Body of pancreas (tissue), 4 donors: ENCODE measurements at regions not wholly inside any gene's neighbourhood (a gene's known extent, or its start where the extent isn't known, plus 50 kb on each side); places are given as distances from the start of the nearest gene placed in this dataset.

Source experiments
- ATAC-seq: fragments of 150-250 bp; one replicate; pipeline ENCODE4 v1.9.1; 2016
- DNase-seq, 4 donors: peaks; one replicate each; pipeline ENCODE4 v3.0.0-alpha.2; 2019
- H3K27ac ChIP-seq, 4 donors: fragments of 200-600 bp; sonication (generic); 1 replicate in 3 of 4; 2 replicates in 1 of 4; pipeline versions ENCODE4 v1.5.1 to v1.6.1; 2016 to 2019; ENCODE audit warnings: mild to moderate bottlenecking in 1 of 4, mixed read lengths in 1 of 4, moderate library complexity in 1 of 4
- H3K27me3 ChIP-seq, 2 donors: fragments of 200-600 bp; sonication (generic); one replicate each; pipeline ENCODE4 v1.6.0; 2016; ENCODE audit warnings: mild to moderate bottlenecking in 1 of 2
- H3K36me3 ChIP-seq, 2 donors: fragments of 200-600 bp; sonication (generic); replicated peaks in 1 of 2; 2 replicates each; pipeline ENCODE4 v1.5.1; 2016; ENCODE audit warnings: low read depth in 2 of 2; ENCODE audit not compliant: insufficient read depth in 1 of 2
- H3K4me1 ChIP-seq: fragments of 200-600 bp; sonication (generic); one replicate; pipeline ENCODE4 v1.6.0; 2016
- H3K4me3 ChIP-seq, 2 donors: fragments of 200-600 bp; sonication (generic); 1 replicate in 1 of 2; 2 replicates in 1 of 2; pipeline ENCODE4 v1.5.1; 2016 to 2019
- H3K9me3 ChIP-seq, 3 donors: fragments of 200-600 bp; sonication (generic); 1 replicate in 2 of 3; 2 replicates in 1 of 3; pipeline ENCODE4 v1.5.1; 2016
- POLR2A ChIP-seq, 3 donors: fragments of 450-650 bp; IDR thresholded peaks; one replicate each; pipeline ENCODE4 v1.6.1; 2016; ENCODE audit warnings: antibody characterized with exemption in 3 of 3, mild to moderate bottlenecking in 2 of 3
- WGBS, 2 donors: methylation state at CpG; one replicate each; pipeline ENCODE4 v1.1.5; 2017; 5-methylcytosine and 5-hydroxymethylcytosine counted together
- intact Hi-C: fragments of 100-400 bp; cut with DNase I; formaldehyde crosslinking; loops from one replicate; pipeline ENCODE4 v1.15.1; 2023
- TF ChIP-seq, protein P1 (sequence below), 7 experiments: fragments of 450-650 bp in 4 of 7; fragments of 200-600 bp in 3 of 7; sonication (generic) in 3 of 7; IDR thresholded peaks; one replicate each; pipeline ENCODE4 v1.5.1; 2016 to 2019; ENCODE audit warnings: antibody characterized with exemption in 7 of 7

DNA sequence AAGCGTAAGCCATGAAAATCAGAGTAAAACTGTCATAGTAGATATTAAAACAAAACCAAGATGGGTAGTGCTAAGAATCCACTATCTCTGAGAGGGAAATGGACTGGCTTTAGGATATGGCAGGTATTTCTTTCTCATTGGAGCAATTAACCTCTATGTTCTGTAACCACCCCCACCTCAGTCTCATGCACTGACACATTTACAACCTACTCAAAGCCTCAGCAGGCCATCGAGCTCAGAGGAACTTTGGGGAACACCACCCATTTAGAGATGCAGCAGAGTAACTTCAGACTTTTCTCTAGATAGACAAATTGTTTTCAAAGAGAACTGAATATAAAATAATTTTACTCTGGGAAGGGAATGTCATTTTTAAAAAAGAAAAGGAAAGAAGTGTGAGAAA lies 615.8 kb upstream of the ZFHX3 start:
- ATAC-seq: no peak

DNA sequence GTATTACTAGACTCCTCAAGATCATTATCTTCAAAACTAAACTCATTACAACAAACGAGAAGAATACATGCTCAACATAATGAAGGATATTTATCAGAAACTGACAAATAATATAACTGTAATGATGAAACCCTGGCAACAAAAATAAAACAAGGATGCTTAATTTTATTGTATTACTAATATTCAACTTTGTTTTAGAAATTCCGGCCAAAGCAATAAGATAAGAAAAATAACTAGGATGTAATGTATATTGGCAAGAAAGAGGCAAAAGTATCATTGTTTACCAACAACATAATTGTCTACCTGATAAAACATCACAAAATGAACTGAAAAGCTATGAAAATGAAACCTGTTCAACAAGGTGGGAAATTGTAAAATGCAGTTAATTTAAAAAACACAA lies 588.3 kb upstream of the ZFHX3 start:
- Histone ChIP-seq H3K4me3 (no peak overlapping the region), H3K9me3 (no peaks in the 10 kb centered on the region), H3K4me1 (no peaks in the 10 kb centered on the region), H3K36me3 (no peaks in the 10 kb centered on the region), H3K27me3 (no peaks in the 10 kb centered on the region), H3K27ac (no peak overlapping the region)
- TF ChIP-seq, protein P1, sequence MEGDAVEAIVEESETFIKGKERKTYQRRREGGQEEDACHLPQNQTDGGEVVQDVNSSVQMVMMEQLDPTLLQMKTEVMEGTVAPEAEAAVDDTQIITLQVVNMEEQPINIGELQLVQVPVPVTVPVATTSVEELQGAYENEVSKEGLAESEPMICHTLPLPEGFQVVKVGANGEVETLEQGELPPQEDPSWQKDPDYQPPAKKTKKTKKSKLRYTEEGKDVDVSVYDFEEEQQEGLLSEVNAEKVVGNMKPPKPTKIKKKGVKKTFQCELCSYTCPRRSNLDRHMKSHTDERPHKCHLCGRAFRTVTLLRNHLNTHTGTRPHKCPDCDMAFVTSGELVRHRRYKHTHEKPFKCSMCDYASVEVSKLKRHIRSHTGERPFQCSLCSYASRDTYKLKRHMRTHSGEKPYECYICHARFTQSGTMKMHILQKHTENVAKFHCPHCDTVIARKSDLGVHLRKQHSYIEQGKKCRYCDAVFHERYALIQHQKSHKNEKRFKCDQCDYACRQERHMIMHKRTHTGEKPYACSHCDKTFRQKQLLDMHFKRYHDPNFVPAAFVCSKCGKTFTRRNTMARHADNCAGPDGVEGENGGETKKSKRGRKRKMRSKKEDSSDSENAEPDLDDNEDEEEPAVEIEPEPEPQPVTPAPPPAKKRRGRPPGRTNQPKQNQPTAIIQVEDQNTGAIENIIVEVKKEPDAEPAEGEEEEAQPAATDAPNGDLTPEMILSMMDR (IDR thresholded peaks at IDR 0.05): no peak
- TF ChIP-seq POLR2A (IDR thresholded peaks at IDR 0.05): no peak
- no peak for DNase-seq
- ATAC-seq: no peak
- intact Hi-C loops: no loop called here
- WGBS, 2 donors: 58 to 74% methylated on average over 2 of the region's 2 CpGs

More for the DNA sequence above, 615.8 kb upstream of the ZFHX3 start:
- intact Hi-C loops: no loop called here
- no peak for TF ChIP-seq POLR2A (IDR thresholded peaks at IDR 0.05)
- TF ChIP-seq, protein P1 (IDR thresholded peaks at IDR 0.05): no peak
- no peaks in the 10 kb centered on the region for H3K27me3 ChIP-seq
- H3K9me3 ChIP-seq: no peaks in the 10 kb centered on the region
- peaks cover 6% of the 10 kb centered on the region for H3K4me1 ChIP-seq
- no peak overlapping the region for H3K4me3 ChIP-seq
- 65 to 74% methylated on average over 2 of the region's 2 CpGs for WGBS, 2 donors
- DNase-seq: no peak
- no peak overlapping the region for H3K27ac ChIP-seq
- no peaks in the 10 kb centered on the region for H3K36me3 ChIP-seq

DNA sequence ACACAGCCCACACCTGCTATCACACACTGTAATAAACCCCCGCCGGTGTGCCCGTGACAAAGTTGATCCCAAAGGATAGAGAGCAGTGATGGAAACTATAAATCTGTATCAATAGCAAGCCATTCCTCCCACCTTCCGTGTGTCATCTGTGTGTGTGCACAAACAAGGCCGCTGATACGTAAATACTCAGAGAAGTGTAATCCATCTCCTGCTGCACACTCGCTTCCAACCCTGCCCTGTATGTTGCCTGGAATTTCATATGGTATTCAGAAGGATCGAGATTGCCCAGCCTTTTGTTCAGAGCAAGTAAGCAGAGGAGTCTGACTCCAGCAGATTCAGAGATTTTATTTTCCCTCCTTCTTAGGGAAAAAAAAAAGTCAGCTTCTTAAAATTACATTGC lies 581.1 kb upstream of the ZFHX3 start:
- DNase-seq (no peak), ATAC-seq (no peak)
- Histone ChIP-seq H3K4me3 (no peak overlapping the region), H3K27me3 (no peaks in the 10 kb centered on the region), H3K36me3 (no peaks in the 10 kb centered on the region), H3K4me1 (no peaks in the 10 kb centered on the region), H3K27ac (no peak overlapping the region), H3K9me3 (no peaks in the 10 kb centered on the region)
- intact Hi-C loops: no loop called here
- 65 to 75% methylated on average over 8 of the region's 8 CpGs for WGBS, 2 donors
- TF ChIP-seq, protein P1 (IDR thresholded peaks at IDR 0.05): no peak
- no peak for TF ChIP-seq POLR2A (IDR thresholded peaks at IDR 0.05)

DNA sequence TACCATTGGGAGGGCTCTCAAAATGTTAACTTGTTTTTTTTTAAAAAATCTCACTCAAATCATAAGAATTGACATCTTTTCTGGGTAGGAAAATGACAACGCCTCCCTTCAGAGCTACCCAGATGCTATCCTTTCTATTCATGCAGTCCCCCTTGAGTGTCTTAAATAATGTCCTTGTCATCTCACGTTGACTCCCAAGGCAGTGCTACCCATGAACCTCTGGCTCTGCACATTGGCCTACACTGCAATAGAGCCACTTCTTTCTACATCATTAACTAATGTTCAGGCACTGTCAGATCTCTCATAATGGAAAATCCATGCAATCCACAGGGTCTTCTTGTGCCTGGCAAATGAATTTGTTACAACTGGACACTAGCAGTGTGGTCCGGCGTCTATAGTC lies 569.8 kb upstream of the ZFHX3 start:
- Histone ChIP-seq H3K4me3 (no peak overlapping the region), H3K27me3 (no peaks in the 10 kb centered on the region), H3K9me3 (no peaks in the 10 kb centered on the region), H3K36me3 (no peaks in the 10 kb centered on the region), H3K27ac (no peak overlapping the region), H3K4me1 (no peaks in the 10 kb centered on the region)
- ATAC-seq: no peak
- intact Hi-C loops: no loop called here
- TF ChIP-seq POLR2A (IDR thresholded peaks at IDR 0.05): no peak
- TF ChIP-seq, protein P1 (IDR thresholded peaks at IDR 0.05): no peak
- 78 to 80% methylated on average over 4 of the region's 4 CpGs for WGBS, 2 donors
- DNase-seq: no peak

DNA sequence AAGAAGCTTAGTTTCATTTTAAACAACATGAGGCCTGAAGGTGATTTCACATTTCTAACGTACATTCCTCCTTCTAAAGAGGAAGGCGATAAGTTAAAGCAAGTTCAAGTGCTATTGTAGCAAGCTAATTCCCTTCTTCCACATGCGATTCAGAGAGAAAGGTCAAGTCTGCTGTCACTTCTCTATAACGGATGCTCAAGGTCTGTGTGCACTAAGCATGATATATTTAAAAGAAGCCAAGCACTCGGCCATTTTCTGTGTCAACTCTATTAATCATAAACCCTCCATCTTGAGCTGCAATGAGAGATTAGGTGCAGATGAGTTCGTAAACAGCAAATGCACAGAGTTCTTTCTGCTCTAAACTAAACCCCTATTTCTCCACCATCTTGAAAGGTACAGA lies 568.8 kb upstream of the ZFHX3 start:
- intact Hi-C loops: no loop called here
- Histone ChIP-seq H3K4me3 (no peak overlapping the region), H3K4me1 (no peaks in the 10 kb centered on the region), H3K36me3 (no peaks in the 10 kb centered on the region), H3K27ac (no peak overlapping the region), H3K9me3 (no peaks in the 10 kb centered on the region), H3K27me3 (no peaks in the 10 kb centered on the region)
- TF ChIP-seq, protein P1 (IDR thresholded peaks at IDR 0.05): no peak
- TF ChIP-seq POLR2A (IDR thresholded peaks at IDR 0.05): no peak
- DNase-seq (no peak), ATAC-seq (no peak)
- WGBS, 2 donors: 57 to 62% methylated on average over 6 of the region's 6 CpGs
